K562 (cell line): ENCODE measurements at regions not wholly inside any gene's neighbourhood (a gene's known extent, or its start where the extent isn't known, plus 50 kb on each side); places are given as distances from the start of the nearest gene placed in this dataset.

Experiments
- BCOR ChIP-seq: fragments of 450-650 bp; IDR thresholded peaks from 2 replicates; pipeline ENCODE4 v1.6.1; 2016
- BRCA1 ChIP-seq, 2 experiments: fragments of 450-650 bp in 1 of 2; sonication (generic) in 1 of 2; formaldehyde crosslinking in 1 of 2; IDR thresholded peaks; 2 replicates each; pipeline versions ENCODE4 v1.5.0 to v1.6.1; 2017 to 2020; ENCODE audit warnings: mild to moderate bottlenecking in 1 of 2, missing genetic modification reagents in 1 of 2
- CBFA2T2 ChIP-seq: fragments of 450-650 bp; conservative IDR thresholded peaks from 2 replicates; pipeline ENCODE4 v1.6.1; 2017; ENCODE audit warnings: mild to moderate bottlenecking
- NFE2L1 ChIP-seq: fragments of 450-650 bp; IDR thresholded peaks from 2 replicates; pipeline ENCODE4 v1.6.1; 2016; ENCODE audit warnings: missing genetic modification characterization, low read depth, mild to moderate bottlenecking, missing compliant biosample characterization, moderate library complexity, borderline replicate concordance
- ZNF436 ChIP-seq: fragments of 250-450, 450-650 bp; sonication (Bioruptor Pico); formaldehyde crosslinking; IDR thresholded peaks from 2 replicates; pipeline ENCODE4 v1.7.0; 2020; ENCODE audit warnings: mild to moderate bottlenecking
- TF ChIP-seq, protein P1 (sequence below), 3 experiments: IDR thresholded peaks in 2 of 3; conservative IDR thresholded peaks in 1 of 3; 2 replicates each; pipeline ENCODE4 v1.5.1; 2011 to 2012; ENCODE audit warnings: low read length in 3 of 3, mild to moderate bottlenecking in 3 of 3, control low read depth in 2 of 3, improper control_type of control experiment in 1 of 3, inconsistent platforms in 1 of 3, low read depth in 1 of 3, mixed read lengths in 1 of 3, moderate library complexity in 1 of 3; ENCODE audit not compliant: insufficient read depth in 2 of 3
- TF ChIP-seq, protein P2 (sequence below), 2 experiments: fragments of 450-650 bp in 1 of 2; sonication (generic) in 1 of 2; formaldehyde crosslinking in 1 of 2; IDR thresholded peaks in 1 of 2; conservative IDR thresholded peaks in 1 of 2; 2 replicates each; pipeline versions ENCODE4 v1.6.1 to v1.8.1; 2016 to 2023; ENCODE audit warnings: mild to moderate bottlenecking in 2 of 2, moderate library complexity in 2 of 2, inconsistent platforms in 1 of 2, missing genetic modification reagents in 1 of 2

DNA sequence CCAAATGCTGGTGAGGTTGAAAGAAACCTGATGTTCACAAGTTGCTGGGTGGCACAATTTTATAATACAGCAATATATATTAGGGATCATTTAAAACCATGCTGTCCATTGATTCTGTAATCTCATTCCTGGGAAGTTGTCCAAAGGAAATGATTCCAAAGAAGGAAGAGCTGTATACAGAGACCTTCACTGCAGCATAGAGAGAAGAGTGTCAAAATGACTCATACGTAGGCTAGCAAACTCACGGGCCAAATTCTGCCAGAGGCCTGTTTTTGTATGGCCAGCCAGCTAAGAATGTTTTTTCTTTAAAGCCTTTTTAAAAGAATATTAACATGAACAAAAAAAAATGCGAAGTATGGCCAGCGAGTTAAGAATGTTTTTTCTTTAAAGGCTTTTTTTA, 69.2 kb upstream of the MED13L start:
- TF ChIP-seq ZNF436 (CRISPR knock-in tag) (no peak), BRCA1 (IDR thresholded peaks at IDR 0.05) (no peak), BRCA1 (CRISPR knock-in tag; IDR thresholded peaks at IDR 0.05) (no peak), BCOR (no peak), CBFA2T2 (no peak), NFE2L1 (tag) (no peak)
- TF ChIP-seq, protein P1, sequence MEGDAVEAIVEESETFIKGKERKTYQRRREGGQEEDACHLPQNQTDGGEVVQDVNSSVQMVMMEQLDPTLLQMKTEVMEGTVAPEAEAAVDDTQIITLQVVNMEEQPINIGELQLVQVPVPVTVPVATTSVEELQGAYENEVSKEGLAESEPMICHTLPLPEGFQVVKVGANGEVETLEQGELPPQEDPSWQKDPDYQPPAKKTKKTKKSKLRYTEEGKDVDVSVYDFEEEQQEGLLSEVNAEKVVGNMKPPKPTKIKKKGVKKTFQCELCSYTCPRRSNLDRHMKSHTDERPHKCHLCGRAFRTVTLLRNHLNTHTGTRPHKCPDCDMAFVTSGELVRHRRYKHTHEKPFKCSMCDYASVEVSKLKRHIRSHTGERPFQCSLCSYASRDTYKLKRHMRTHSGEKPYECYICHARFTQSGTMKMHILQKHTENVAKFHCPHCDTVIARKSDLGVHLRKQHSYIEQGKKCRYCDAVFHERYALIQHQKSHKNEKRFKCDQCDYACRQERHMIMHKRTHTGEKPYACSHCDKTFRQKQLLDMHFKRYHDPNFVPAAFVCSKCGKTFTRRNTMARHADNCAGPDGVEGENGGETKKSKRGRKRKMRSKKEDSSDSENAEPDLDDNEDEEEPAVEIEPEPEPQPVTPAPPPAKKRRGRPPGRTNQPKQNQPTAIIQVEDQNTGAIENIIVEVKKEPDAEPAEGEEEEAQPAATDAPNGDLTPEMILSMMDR (IDR thresholded peaks at IDR 0.05 in 2 of 3, conservative IDR thresholded peaks at IDR 0.05 in 1 of 3; ENCODE audit: insufficient read depth in 2 of 3, low read depth in 1 of 3, low read length in 3 of 3) = no peak
- TF ChIP-seq, protein P2, sequence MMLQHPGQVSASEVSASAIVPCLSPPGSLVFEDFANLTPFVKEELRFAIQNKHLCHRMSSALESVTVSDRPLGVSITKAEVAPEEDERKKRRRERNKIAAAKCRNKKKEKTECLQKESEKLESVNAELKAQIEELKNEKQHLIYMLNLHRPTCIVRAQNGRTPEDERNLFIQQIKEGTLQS (IDR thresholded peaks at IDR 0.05) = peak; percentile 79
- TF ChIP-seq, protein P2 (CRISPR knock-in tag; conservative IDR thresholded peaks at IDR 0.05) = no peak
